ENCODE measurements at regions not wholly inside any gene's neighbourhood (a gene's known extent, or its start where the extent isn't known, plus 50 kb on each side); places are given as distances from the start of the nearest gene placed in this dataset.

DNA sequence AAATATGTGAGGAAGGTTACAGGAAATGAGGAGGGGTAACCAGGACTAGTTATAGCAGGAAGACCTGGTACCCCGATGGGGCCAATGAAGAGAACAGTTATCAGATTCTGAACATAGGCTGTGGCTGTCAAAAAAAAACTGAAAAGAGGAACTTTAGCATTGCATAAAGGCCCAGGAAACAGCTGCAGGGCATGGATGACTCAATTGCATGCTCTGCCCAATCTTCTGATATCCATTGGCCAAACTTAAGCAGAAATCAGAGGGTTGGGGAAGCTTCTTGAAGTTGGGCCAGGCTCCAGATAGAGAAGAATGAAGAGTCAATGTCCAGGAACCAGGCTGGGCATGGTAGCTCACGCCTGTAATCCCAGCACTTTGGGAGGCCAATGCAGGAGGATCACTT lies 1222.4 kb upstream of the PRKX start:
- H3K4me2 ChIP-seq, result no peak overlapping the region
- H3K4me3 ChIP-seq (ENCODE audit: low read depth in 2 of 2, low read length in 1 of 2), result no peak overlapping the region
- no peaks in the 10 kb centered on the region for H3K9me2 ChIP-seq
- H3K36me3 ChIP-seq (replicated peaks in 1 of 2; ENCODE audit: control insufficient read depth in 1 of 2, insufficient read depth in 2 of 2, low read length in 1 of 2), result no peaks in the 10 kb centered on the region
- no peaks in the 10 kb centered on the region for H3F3A ChIP-seq (replicated peaks; ENCODE audit: insufficient read depth)
- TF ChIP-seq, protein P1, sequence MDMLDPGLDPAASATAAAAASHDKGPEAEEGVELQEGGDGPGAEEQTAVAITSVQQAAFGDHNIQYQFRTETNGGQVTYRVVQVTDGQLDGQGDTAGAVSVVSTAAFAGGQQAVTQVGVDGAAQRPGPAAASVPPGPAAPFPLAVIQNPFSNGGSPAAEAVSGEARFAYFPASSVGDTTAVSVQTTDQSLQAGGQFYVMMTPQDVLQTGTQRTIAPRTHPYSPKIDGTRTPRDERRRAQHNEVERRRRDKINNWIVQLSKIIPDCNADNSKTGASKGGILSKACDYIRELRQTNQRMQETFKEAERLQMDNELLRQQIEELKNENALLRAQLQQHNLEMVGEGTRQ (IDR thresholded peaks at IDR 0.05; ENCODE audit: borderline replicate concordance, low read depth, low read length), result no peak
- TF ChIP-seq GABPA (IDR thresholded peaks at IDR 0.05; ENCODE audit: low read depth) (no peak), TEAD4 (IDR thresholded peaks at IDR 0.05; ENCODE audit: borderline replicate concordance, insufficient read depth) (no peak), ELF1 (IDR thresholded peaks at IDR 0.05) (no peak)
- no peaks in the 10 kb centered on the region for H3K4me1 ChIP-seq (ENCODE audit: control insufficient read depth in 1 of 2, insufficient read depth in 2 of 2, low read depth in 1 of 2, low read length in 1 of 2)
- H3K27ac ChIP-seq (ENCODE audit: low read depth in 2 of 2, low read length in 1 of 2), result no peak overlapping the region
- CTCF ChIA-PET, result no interaction called here
- DNase-seq, result no peak
- 8% methylated on average over 2 of the region's 2 CpGs for WGBS (ENCODE audit: low lambda C conversion rate)
- H2AFZ ChIP-seq (ENCODE audit: low read depth), result no peak overlapping the region
- POLR2A ChIA-PET, result no interaction called here
- H3K79me2 ChIP-seq (ENCODE audit: insufficient read depth), result no peaks in the 10 kb centered on the region
- no peaks in the 10 kb centered on the region for H4K20me1 ChIP-seq (ENCODE audit: insufficient read depth)
- no peak overlapping the region for H3K9ac ChIP-seq
- H3K9me3 ChIP-seq, result no peaks in the 10 kb centered on the region
- no peaks in the 10 kb centered on the region for H3K27me3 ChIP-seq (ENCODE audit: insufficient read depth)

DNA sequence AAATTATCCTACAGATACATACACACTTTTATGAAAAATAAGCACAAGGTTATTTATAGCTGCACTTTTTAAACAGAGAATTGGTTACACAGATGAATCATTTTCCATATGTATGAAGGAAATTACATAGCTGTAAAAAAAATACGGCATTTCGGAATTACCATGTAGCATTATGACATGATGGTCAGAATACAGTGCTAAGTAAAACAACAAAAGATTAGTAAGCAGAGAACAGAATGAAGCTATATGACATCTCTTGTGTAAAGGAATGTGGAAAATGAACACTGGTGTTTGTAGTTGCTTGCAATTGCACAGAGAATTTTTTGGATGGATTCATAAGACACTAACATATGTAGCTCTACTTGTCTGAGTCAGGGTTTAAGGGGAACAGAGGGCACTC lies 1222.0 kb upstream of the PRKX start:
- no peak for DNase-seq
- ChIA-PET CTCF (no interaction called here), POLR2A (no interaction called here)
- Histone ChIP-seq H3K36me3 (replicated peaks in 1 of 2; ENCODE audit: control insufficient read depth in 1 of 2, insufficient read depth in 2 of 2, low read length in 1 of 2) (no peaks in the 10 kb centered on the region), H2AFZ (ENCODE audit: low read depth) (no peak overlapping the region), H3K9me3 (no peaks in the 10 kb centered on the region), H3K4me1 (ENCODE audit: control insufficient read depth in 1 of 2, insufficient read depth in 2 of 2, low read depth in 1 of 2, low read length in 1 of 2) (no peaks in the 10 kb centered on the region), H3K4me2 (no peak overlapping the region), H3K79me2 (ENCODE audit: insufficient read depth) (no peaks in the 10 kb centered on the region), H3K9ac (no peak overlapping the region), H3K27me3 (ENCODE audit: insufficient read depth) (no peaks in the 10 kb centered on the region), H4K20me1 (ENCODE audit: insufficient read depth) (no peaks in the 10 kb centered on the region), H3K27ac (ENCODE audit: low read depth in 2 of 2, low read length in 1 of 2) (no peak overlapping the region), H3F3A (replicated peaks; ENCODE audit: insufficient read depth) (no peaks in the 10 kb centered on the region), H3K4me3 (ENCODE audit: low read depth in 2 of 2, low read length in 1 of 2) (no peak overlapping the region), H3K9me2 (no peaks in the 10 kb centered on the region)
- WGBS (ENCODE audit: low lambda C conversion rate), result 11% methylated on average over 2 of the region's 2 CpGs
- TF ChIP-seq TAF1 (IDR thresholded peaks at IDR 0.05; ENCODE audit: borderline replicate concordance, low read depth, low read length), result no peak
- TF ChIP-seq, protein P2, sequence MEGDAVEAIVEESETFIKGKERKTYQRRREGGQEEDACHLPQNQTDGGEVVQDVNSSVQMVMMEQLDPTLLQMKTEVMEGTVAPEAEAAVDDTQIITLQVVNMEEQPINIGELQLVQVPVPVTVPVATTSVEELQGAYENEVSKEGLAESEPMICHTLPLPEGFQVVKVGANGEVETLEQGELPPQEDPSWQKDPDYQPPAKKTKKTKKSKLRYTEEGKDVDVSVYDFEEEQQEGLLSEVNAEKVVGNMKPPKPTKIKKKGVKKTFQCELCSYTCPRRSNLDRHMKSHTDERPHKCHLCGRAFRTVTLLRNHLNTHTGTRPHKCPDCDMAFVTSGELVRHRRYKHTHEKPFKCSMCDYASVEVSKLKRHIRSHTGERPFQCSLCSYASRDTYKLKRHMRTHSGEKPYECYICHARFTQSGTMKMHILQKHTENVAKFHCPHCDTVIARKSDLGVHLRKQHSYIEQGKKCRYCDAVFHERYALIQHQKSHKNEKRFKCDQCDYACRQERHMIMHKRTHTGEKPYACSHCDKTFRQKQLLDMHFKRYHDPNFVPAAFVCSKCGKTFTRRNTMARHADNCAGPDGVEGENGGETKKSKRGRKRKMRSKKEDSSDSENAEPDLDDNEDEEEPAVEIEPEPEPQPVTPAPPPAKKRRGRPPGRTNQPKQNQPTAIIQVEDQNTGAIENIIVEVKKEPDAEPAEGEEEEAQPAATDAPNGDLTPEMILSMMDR (IDR thresholded peaks at IDR 0.05), result no peak
- no peak for TF ChIP-seq RCOR1 (IDR thresholded peaks at IDR 0.05; ENCODE audit: low read length)
- TF ChIP-seq RXRA (IDR thresholded peaks at IDR 0.05; ENCODE audit: borderline replicate concordance, low read depth), result no peak
- TF ChIP-seq RFX5 (IDR thresholded peaks at IDR 0.05; ENCODE audit: low read length), result no peak
- TF ChIP-seq JUND (IDR thresholded peaks at IDR 0.05), result no peak
- no peak for TF ChIP-seq SMC3 (IDR thresholded peaks at IDR 0.05; ENCODE audit: low read depth, low read length)
- TF ChIP-seq, protein P3, sequence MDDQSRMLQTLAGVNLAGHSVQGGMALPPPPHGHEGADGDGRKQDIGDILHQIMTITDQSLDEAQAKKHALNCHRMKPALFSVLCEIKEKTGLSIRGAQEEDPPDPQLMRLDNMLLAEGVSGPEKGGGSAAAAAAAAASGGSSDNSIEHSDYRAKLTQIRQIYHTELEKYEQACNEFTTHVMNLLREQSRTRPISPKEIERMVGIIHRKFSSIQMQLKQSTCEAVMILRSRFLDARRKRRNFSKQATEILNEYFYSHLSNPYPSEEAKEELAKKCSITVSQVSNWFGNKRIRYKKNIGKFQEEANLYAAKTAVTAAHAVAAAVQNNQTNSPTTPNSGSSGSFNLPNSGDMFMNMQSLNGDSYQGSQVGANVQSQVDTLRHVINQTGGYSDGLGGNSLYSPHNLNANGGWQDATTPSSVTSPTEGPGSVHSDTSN (IDR thresholded peaks at IDR 0.05), result no peak

Measured in SK-N-SH (cell line).